Skin of body (tissue), 1 donor: ENCODE measurements at regions not wholly inside any gene's neighbourhood (a gene's known extent, or its start where the extent isn't known, plus 50 kb on each side); places are given as distances from the start of the nearest gene placed in this dataset.

Experiments
- DNase-seq: peaks from one replicate; lab custom pipeline; 2025; lab: John Stamatoyannopoulos, UW

GRCh38 chr14:34023824-34024767 lies 73.2 kb upstream of the EGLN3 start:
- no peak for DNase-seq

- no peak for DNase-seq
Measured at GRCh38 chr14:34021096-34021495, 70.2 kb upstream of the EGLN3 start.

GRCh38 chr14:34020014-34020413 lies 69.1 kb upstream of the EGLN3 start:
- no peak for DNase-seq

- DNase-seq = no peak
Measured at GRCh38 chr14:34018564-34019244, 67.8 kb upstream of the EGLN3 start.

- no peak for DNase-seq
Measured at GRCh38 chr14:34018125-34018524, 67.3 kb upstream of the EGLN3 start.

- DNase-seq = no peak
Measured at GRCh38 chr14:34015383-34015782, 64.5 kb upstream of the EGLN3 start.

- no peak for DNase-seq
Measured at GRCh38 chr14:34014936-34015335, 64.1 kb upstream of the EGLN3 start.

- no peak for DNase-seq
Measured at GRCh38 chr14:34013721-34014060, 62.8 kb upstream of the EGLN3 start.

- DNase-seq = no peak
Measured at GRCh38 chr14:34012978-34013720, 62.3 kb upstream of the EGLN3 start.

- DNase-seq = no peak
Measured at GRCh38 chr14:34012369-34012768, 61.5 kb upstream of the EGLN3 start.

- DNase-seq = no peak
Measured at GRCh38 chr14:34009956-34010355, 59.1 kb upstream of the EGLN3 start.

GRCh38 chr14:34007902-34008301 lies 57.0 kb upstream of the EGLN3 start:
- no peak for DNase-seq

- DNase-seq = no peak
Measured at GRCh38 chr14:34005901-34006300, 55.0 kb upstream of the EGLN3 start.

GRCh38 chr14:34004881-34005280 lies 54.0 kb upstream of the EGLN3 start:
- no peak for DNase-seq

GRCh38 chr14:34003691-34004090 lies 52.8 kb upstream of the EGLN3 start:
- DNase-seq = no peak

GRCh38 chr14:34003082-34003668 lies 52.3 kb upstream of the EGLN3 start:
- DNase-seq = no peak
